CD4-positive, CD25-positive, alpha-beta regulatory T cell (primary cell): ENCODE measurements at regions not wholly inside any gene's neighbourhood (a gene's known extent, or its start where the extent isn't known, plus 50 kb on each side); places are given as distances from the start of the nearest gene placed in this dataset.

Source experiments
- ATAC-seq, 2 donors: fragments of 150-1000 bp; cut with Tn5 transposase; one replicate each; pipeline ENCODE4 v1.10.0; 2021; ENCODE audit warnings: low read depth in 2 of 2, moderate number of reproducible peaks in 2 of 2, moderate library complexity in 1 of 2
- DNase-seq, 3 donors: peaks; one replicate each; pipeline versions ENCODE4 v3.0.0 to v3.0.0-alpha.2; 2012 to 2022; ENCODE audit warnings: mixed read lengths in 1 of 3
- H3K27ac ChIP-seq: one replicate; pipeline ENCODE4 v1.7.0; 2013; ENCODE audit warnings: mild to moderate bottlenecking, low read length; ENCODE audit not compliant: insufficient read depth, poor library complexity, severe bottlenecking
- H3K27me3 ChIP-seq: one replicate; pipeline ENCODE4 v1.7.0; 2013; ENCODE audit warnings: low read length; ENCODE audit not compliant: control insufficient read depth, insufficient read depth
- H3K36me3 ChIP-seq: one replicate; pipeline ENCODE4 v1.7.0; 2013; ENCODE audit warnings: mild to moderate bottlenecking, low read length, moderate library complexity; ENCODE audit not compliant: control insufficient read depth, insufficient read depth
- H3K4me1 ChIP-seq: 2 replicates; pipeline ENCODE4 v1.7.0; 2013; ENCODE audit warnings: mild to moderate bottlenecking, low read length; ENCODE audit not compliant: insufficient read depth, control insufficient read depth, poor library complexity, severe bottlenecking
- H3K4me3 ChIP-seq: one replicate; pipeline ENCODE4 v1.7.0; 2013; ENCODE audit warnings: low read depth, mild to moderate bottlenecking, low read length, moderate library complexity
- H3K9me3 ChIP-seq, 2 experiments: 1 replicate in 1 of 2; 2 replicates in 1 of 2; pipeline ENCODE4 v1.7.0; 2013; ENCODE audit warnings: low read length in 2 of 2, mild to moderate bottlenecking in 1 of 2, moderate library complexity in 1 of 2; ENCODE audit not compliant: control insufficient read depth in 2 of 2
- H3K27ac Mint-ChIP-seq, 3 donors: one replicate each; pipeline ENCODE4 v1.8.0; 2020 to 2022; ENCODE audit warnings: mild to moderate bottlenecking in 3 of 3, mixed read lengths in 3 of 3, moderate library complexity in 2 of 3
- H3K27me3 Mint-ChIP-seq: one replicate; pipeline ENCODE4 v1.8.0; 2022; ENCODE audit warnings: mild to moderate bottlenecking, mixed read lengths
- H3K36me3 Mint-ChIP-seq: one replicate; pipeline ENCODE4 v1.8.0; 2020; ENCODE audit warnings: mixed read lengths
- H3K4me1 Mint-ChIP-seq, 4 donors: one replicate each; pipeline ENCODE4 v1.8.0; 2020 to 2022; ENCODE audit warnings: mixed read lengths in 4 of 4, mild to moderate bottlenecking in 1 of 4
- H3K4me3 Mint-ChIP-seq, 4 donors: one replicate each; pipeline ENCODE4 v1.8.0; 2020 to 2022; ENCODE audit warnings: mild to moderate bottlenecking in 4 of 4, mixed read lengths in 4 of 4, moderate library complexity in 3 of 4
- H3K9me3 Mint-ChIP-seq, 7 donors: one replicate each; pipeline ENCODE4 v1.8.0; 2020 to 2022; ENCODE audit warnings: mixed read lengths in 7 of 7, mild to moderate bottlenecking in 3 of 7, moderate library complexity in 2 of 7

DNA sequence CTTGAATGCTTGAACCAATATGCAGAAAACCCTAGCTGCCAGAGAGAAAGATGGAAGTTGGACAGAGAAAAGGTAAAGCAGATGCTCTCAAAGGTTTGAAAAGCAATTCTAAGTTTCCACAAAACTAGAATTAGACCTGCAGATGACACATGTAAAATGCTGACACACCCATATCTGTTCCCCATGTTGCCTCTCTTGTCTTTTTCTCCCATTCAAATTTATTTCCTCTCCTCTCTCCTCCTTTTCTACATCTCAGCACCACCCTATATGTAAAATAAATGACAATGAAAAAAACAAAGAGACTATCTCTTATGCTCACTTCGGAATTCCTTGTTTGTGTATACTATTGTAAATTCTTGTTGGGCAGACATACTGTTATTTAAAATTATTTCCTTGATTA lies 75.5 kb upstream of the PLEKHA5 start:
- peaks cover 0 to 4% (median 3%) of the 10 kb centered on the region in 7 donors for H3K9me3 Mint-ChIP-seq
- no peak for DNase-seq
- no peaks in the 10 kb centered on the region for H3K27me3 ChIP-seq
- no peak overlapping the region for H3K27ac ChIP-seq
- no peak for ATAC-seq
- H3K36me3 Mint-ChIP-seq: no peaks in the 10 kb centered on the region
- H3K4me1 ChIP-seq: no peaks in the 10 kb centered on the region
- H3K9me3 ChIP-seq: no peaks in the 10 kb centered on the region
- no peak overlapping the region for H3K27ac Mint-ChIP-seq
- H3K27me3 Mint-ChIP-seq: no peaks in the 10 kb centered on the region
- H3K36me3 ChIP-seq: no peaks in the 10 kb centered on the region
- H3K4me1 Mint-ChIP-seq: peaks cover 0 to 7% (median 0%) of the 10 kb centered on the region in 4 donors
- no peak overlapping the region for H3K4me3 ChIP-seq
- no peak overlapping the region for H3K4me3 Mint-ChIP-seq

DNA sequence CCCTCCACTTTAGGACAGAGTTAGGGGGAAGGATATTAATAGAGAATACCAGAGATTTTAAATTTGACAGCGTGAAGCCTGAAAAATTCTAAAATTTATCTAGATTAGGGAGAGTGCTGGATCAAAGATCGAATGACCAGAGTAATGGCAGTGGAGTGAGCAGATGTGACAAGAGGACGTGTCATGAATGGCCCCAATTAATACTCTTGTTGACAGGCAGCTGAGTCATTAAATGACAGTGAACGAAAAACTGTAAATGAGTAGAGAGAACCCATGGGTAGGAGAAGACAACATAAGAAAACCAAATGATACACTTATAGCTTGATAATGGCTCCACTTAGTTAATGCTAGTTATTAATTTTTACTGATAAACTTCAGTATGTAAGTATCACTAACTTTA lies 73.9 kb upstream of the PLEKHA5 start:
- no peaks in the 10 kb centered on the region for H3K4me1 ChIP-seq
- Mint-ChIP-seq H3K9me3 (peaks cover 0 to 4% (median 3%) of the 10 kb centered on the region in 7 donors), H3K27ac (no peak overlapping the region), H3K4me3 (no peak overlapping the region), H3K27me3 (no peaks in the 10 kb centered on the region), H3K36me3 (no peaks in the 10 kb centered on the region), H3K4me1 (peaks cover 0 to 7% (median 0%) of the 10 kb centered on the region in 4 donors)
- no peak overlapping the region for H3K4me3 ChIP-seq
- DNase-seq (no peak), ATAC-seq (no peak)
- no peaks in the 10 kb centered on the region for H3K36me3 ChIP-seq
- no peaks in the 10 kb centered on the region for H3K9me3 ChIP-seq
- no peak overlapping the region for H3K27ac ChIP-seq
- no peaks in the 10 kb centered on the region for H3K27me3 ChIP-seq

DNA sequence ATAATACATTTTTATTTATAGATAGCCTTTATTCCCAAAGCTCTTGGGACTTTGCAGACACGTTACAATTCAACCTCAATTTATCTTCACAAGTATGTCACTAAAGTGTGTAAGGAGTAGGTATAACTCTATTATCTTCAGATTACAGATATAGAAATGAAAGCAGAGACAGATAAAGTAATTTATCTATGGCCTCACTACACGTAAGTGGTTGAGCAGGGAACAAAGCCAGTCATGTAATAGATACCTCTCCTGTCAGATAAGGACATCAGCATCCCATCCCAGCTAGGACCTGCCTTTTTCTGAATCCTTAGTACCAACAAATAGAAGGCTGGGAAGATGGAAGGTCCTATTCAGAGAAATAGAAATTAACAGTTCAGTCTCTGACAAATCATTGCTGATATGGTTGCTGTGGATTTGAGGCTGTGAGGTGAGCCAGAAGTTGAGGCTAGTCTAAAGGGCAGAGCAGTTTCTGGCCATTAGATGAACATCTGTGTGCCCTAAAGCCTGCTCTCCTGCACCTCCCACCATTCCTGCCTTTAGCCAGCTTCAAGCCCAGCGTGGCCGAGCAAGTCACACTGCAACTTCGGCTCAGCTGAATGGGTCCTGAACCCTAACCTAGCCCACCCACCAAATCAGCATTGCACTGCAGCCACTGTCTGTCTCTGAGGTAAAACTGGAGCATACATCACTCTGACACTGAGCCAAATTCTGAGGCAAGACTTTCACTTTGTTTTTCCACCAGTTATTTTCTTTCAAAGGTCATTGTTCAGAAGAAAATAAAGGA lies 71.1 kb upstream of the PLEKHA5 start:
- Mint-ChIP-seq H3K27ac (no peak overlapping the region), H3K4me1 (peaks cover 0 to 7% (median 0%) of the 10 kb centered on the region in 4 donors), H3K27me3 (no peaks in the 10 kb centered on the region), H3K9me3 (peaks cover 0 to 8% (median 3%) of the 10 kb centered on the region in 7 donors), H3K36me3 (no peaks in the 10 kb centered on the region), H3K4me3 (no peak overlapping the region)
- H3K9me3 ChIP-seq: no peaks in the 10 kb centered on the region
- DNase-seq (no peak), ATAC-seq (no peak)
- no peak overlapping the region for H3K4me3 ChIP-seq
- H3K27me3 ChIP-seq: no peaks in the 10 kb centered on the region
- H3K27ac ChIP-seq: no peak overlapping the region
- no peaks in the 10 kb centered on the region for H3K4me1 ChIP-seq
- H3K36me3 ChIP-seq: no peaks in the 10 kb centered on the region

DNA sequence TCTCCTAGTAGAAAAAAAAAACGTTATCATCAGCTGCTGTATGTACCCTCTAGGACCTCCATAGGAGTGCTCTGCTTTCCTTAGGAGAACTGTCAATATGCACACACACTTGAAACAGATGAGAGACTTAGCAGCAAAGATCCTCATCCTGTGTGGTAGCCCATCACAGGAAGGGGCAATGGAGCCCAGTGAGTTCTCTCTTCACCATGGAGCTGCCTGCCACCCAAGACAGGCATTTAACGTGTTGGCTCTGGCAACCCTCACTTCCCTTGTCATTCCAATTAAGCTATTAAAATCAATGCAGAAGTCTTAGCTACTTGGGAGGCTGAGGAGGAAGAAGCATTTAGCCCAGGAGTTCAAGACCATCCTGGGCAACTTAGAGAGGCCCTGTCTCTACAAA lies 64.8 kb upstream of the PLEKHA5 start:
- no peaks in the 10 kb centered on the region for H3K36me3 Mint-ChIP-seq
- peak overlapping the region in 1 of 3 donors; percentile 60 for H3K27ac Mint-ChIP-seq
- H3K36me3 ChIP-seq: no peaks in the 10 kb centered on the region
- ATAC-seq (no peak), DNase-seq (no peak)
- H3K4me1 ChIP-seq: no peaks in the 10 kb centered on the region
- peaks cover 0 to 6% (median 3%) of the 10 kb centered on the region in 7 donors for H3K9me3 Mint-ChIP-seq
- H3K4me3 Mint-ChIP-seq: no peak overlapping the region
- H3K27me3 ChIP-seq: no peaks in the 10 kb centered on the region
- no peaks in the 10 kb centered on the region for H3K27me3 Mint-ChIP-seq
- no peak overlapping the region for H3K4me3 ChIP-seq
- H3K4me1 Mint-ChIP-seq: no peaks in the 10 kb centered on the region
- H3K27ac ChIP-seq: no peak overlapping the region
- no peaks in the 10 kb centered on the region for H3K9me3 ChIP-seq

DNA sequence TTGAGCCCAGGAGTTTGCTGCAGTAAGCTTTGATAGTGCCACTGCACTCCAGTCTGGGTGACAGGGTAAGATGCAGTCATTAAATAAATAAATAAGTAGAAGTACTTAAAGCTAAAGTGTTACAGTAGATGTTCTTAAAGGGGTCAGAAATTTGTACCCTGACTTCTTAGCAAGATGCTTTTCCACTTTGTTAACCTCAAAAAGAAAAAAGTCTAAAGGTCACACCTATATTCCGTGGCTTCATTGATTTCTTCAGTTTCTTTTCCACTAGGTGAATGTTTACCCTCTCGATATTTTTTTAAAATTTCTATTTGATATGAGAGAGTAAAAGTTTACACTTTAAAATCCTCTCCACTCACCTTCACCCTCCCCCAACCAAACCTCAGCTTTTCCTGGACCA lies 64.3 kb upstream of the PLEKHA5 start:
- H3K4me1 Mint-ChIP-seq: no peaks in the 10 kb centered on the region
- no peak overlapping the region for H3K4me3 Mint-ChIP-seq
- no peak overlapping the region for H3K27ac Mint-ChIP-seq
- no peaks in the 10 kb centered on the region for H3K9me3 ChIP-seq
- no peaks in the 10 kb centered on the region for H3K36me3 ChIP-seq
- no peaks in the 10 kb centered on the region for H3K27me3 Mint-ChIP-seq
- H3K36me3 Mint-ChIP-seq: no peaks in the 10 kb centered on the region
- DNase-seq: no peak
- no peaks in the 10 kb centered on the region for H3K4me1 ChIP-seq
- H3K27me3 ChIP-seq: no peaks in the 10 kb centered on the region
- no peak overlapping the region for H3K4me3 ChIP-seq
- H3K27ac ChIP-seq: no peak overlapping the region
- ATAC-seq: no peak
- peaks cover 0 to 6% (median 3%) of the 10 kb centered on the region in 7 donors for H3K9me3 Mint-ChIP-seq

DNA sequence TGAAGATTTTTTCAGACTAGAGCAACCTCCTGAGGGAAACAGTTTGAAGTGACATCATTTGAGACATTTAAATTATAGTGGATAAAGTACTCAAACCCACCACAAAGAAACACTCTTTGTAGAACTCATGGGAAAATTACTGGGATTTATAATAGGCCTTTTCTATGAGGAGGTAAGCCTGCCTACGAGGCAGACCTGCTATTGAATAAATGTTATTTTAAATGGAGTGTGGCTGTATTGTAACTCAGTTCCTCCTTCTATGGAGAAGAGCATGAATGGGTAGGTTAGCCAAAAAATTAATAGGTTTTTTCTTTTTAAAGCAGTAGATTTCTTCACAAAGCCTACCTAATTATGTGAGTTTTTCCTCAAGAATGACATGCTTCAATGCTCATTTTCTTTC lies 63.7 kb upstream of the PLEKHA5 start:
- no peaks in the 10 kb centered on the region for H3K27me3 Mint-ChIP-seq
- no peaks in the 10 kb centered on the region for H3K27me3 ChIP-seq

DNA sequence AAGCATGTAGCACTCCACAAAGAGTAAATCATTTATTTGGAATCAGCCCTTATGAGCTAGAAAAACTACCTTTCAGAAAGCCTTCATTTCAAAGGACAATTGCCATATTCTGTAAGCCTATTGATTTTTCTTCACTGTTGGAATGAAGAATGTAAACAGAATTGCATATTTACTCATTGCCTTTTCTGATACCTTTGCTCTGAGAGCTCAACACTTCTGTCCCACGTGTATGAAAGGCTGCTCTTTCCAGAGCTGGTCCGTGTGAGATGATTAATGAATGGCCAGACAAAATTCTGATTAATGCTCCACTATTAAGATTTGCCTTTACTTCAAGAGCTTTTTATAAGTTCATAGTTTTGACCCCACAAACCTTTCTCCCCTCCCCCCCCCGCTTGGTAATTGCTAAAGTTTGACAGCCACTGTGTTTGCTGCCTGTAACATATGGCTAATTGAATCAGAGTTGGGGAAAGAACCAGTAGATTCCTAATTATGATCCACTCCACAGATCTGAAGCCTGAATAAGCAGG lies 63.0 kb upstream of the PLEKHA5 start:
- H3K9me3 ChIP-seq: no peaks in the 10 kb centered on the region
- Mint-ChIP-seq H3K27me3 (no peaks in the 10 kb centered on the region), H3K36me3 (no peaks in the 10 kb centered on the region), H3K4me3 (no peak overlapping the region), H3K27ac (no peak overlapping the region), H3K4me1 (no peaks in the 10 kb centered on the region), H3K9me3 (peaks cover 0 to 6% (median 5%) of the 10 kb centered on the region in 7 donors)
- DNase-seq: no peak
- no peaks in the 10 kb centered on the region for H3K36me3 ChIP-seq
- no peak overlapping the region for H3K27ac ChIP-seq
- H3K4me1 ChIP-seq: no peaks in the 10 kb centered on the region
- no peak overlapping the region for H3K4me3 ChIP-seq
- H3K27me3 ChIP-seq: no peaks in the 10 kb centered on the region
- ATAC-seq: no peak

More for the DNA sequence above, 63.7 kb upstream of the PLEKHA5 start:
- Histone ChIP-seq H3K4me1 (no peaks in the 10 kb centered on the region), H3K36me3 (no peaks in the 10 kb centered on the region), H3K9me3 (no peaks in the 10 kb centered on the region), H3K4me3 (no peak overlapping the region), H3K27ac (no peak overlapping the region)
- no peaks in the 10 kb centered on the region for H3K36me3 Mint-ChIP-seq
- H3K4me3 Mint-ChIP-seq: no peak overlapping the region
- no peak for ATAC-seq
- H3K9me3 Mint-ChIP-seq: peaks cover 0 to 6% (median 5%) of the 10 kb centered on the region in 7 donors
- no peak for DNase-seq
- H3K27ac Mint-ChIP-seq: no peak overlapping the region
- H3K4me1 Mint-ChIP-seq: no peaks in the 10 kb centered on the region

DNA sequence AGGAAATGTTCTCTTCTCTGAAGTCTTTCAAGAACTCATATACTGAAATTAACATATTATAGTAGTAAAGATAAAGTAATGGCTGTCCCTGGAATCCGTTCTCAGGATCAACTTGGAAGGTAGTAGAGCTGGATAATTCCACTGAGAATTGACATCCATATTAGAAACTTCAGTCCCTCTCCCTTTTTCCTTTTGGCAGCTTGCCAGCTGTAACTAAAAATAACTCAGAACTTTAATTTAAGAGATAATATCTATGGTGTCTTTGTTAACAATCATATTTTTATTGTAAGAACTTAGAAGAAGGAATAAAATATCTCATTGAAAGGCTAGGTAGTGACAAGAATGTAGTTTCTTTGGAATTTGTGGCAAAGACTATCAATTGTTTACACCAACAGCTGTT lies 61.4 kb upstream of the PLEKHA5 start:
- H3K27ac Mint-ChIP-seq: no peak overlapping the region
- H3K4me1 ChIP-seq: no peaks in the 10 kb centered on the region
- H3K36me3 ChIP-seq: no peaks in the 10 kb centered on the region
- ATAC-seq (no peak), DNase-seq (no peak)
- no peak overlapping the region for H3K27ac ChIP-seq
- no peaks in the 10 kb centered on the region for H3K9me3 ChIP-seq
- no peaks in the 10 kb centered on the region for H3K27me3 Mint-ChIP-seq
- peaks cover 0 to 6% (median 1%) of the 10 kb centered on the region in 7 donors for H3K9me3 Mint-ChIP-seq
- H3K4me3 Mint-ChIP-seq: no peak overlapping the region
- no peaks in the 10 kb centered on the region for H3K4me1 Mint-ChIP-seq
- no peaks in the 10 kb centered on the region for H3K27me3 ChIP-seq
- H3K4me3 ChIP-seq: no peak overlapping the region
- no peaks in the 10 kb centered on the region for H3K36me3 Mint-ChIP-seq
